HG03064 (cell line): ENCODE measurements at regions not wholly inside any gene's neighbourhood (a gene's known extent, or its start where the extent isn't known, plus 50 kb on each side); places are given as distances from the start of the nearest gene placed in this dataset.
"Not testable (repeated sequence)": the region's sequence is repeated elsewhere in the genome, so short reads cannot be mapped to it uniquely, and the experiment has no call there.

ENCODE experiments used
- ATAC-seq: cut with Tn5 transposase; IDR thresholded peaks from one replicate; pipeline ENCODE4 v1.9.1; 2021; ENCODE audit warnings: low read depth; ENCODE audit not compliant: unreplicated experiment

GRCh38 chr1:221284028-221284427 is 404.8 kb downstream of the HLX start:
- ATAC-seq, result no peak

DNA sequence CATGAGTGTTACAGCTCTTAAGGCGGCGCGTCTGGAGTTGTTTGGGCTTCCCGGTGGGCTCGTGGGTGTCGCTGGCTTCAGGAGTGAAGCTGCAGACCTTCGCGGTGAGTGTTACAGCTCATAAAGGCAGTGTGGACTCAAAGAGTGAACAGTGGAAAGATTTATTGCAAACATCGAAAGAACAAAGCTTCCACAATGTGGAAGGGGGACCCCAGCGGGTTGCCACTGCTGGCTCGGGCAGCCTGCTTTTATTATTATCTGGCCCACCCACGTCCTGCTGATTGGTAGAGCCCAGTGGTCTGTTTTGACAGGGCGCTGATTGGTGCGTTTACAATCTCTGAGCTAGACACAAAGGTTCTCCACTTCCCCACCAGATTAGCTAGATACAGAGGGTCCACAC is 405.7 kb downstream of the HLX start:
- ATAC-seq, result not testable (repeated sequence)

DNA sequence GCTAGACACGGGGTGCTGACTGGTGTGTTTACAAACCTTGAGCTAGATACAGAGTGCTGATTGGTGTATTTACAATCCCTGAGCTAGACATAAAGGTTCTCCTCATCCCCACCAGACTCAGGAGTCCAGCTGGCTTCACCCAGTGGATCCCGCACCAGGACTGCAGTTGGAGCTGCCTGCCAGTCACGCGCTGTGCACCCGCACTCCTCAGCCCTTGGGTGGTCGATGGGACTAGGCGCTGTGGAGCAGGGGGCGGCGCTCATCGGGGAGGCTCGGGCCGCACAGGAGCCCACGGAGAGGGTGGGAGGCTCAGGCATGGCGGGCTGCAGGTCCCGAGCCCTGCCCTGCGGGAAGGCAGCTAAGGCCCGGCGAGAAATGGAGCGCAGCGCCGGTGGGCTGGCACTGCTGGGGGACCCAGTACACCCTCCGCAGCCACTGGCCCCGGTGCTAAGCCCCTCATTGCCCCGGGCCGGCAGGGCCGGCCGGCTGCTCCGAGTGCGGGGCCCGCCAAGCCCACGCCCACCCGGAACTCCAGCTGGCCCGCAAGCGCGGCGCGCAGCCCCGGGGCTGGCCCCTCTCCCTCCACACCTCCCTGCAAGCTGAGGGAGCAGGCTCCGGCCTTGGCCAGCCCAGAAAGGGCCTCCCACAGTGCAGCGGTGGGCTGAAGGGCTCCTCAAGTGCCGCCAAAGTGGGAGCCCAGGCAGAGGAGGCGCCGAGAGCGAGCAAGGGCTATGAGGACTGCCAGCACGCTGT is 406.4 kb downstream of the HLX start:
- ATAC-seq, result not testable (repeated sequence)

DNA sequence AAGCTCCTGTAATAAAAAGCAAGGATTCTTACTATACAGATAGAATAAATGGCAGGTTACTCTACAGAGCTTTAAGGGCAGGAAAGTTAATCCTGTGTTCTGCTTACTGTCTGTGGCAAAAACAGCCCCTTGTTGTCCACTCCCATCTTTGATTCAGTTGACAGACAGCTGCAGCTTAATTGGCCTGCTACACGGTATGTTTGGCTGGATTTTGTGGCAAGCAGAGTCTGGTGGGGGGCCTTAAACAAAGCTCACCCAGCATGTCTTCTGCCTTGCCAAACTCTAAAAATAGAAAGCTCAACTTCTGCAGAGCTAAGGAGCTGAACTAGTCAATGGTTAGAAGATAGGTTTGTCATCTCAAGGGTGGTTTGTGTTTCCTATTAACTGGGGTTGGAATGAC is 407.2 kb downstream of the HLX start:
- no peak for ATAC-seq

- no peak for ATAC-seq
Measured at GRCh38 chr1:221289103-221289502, 409.9 kb downstream of the HLX start.

DNA sequence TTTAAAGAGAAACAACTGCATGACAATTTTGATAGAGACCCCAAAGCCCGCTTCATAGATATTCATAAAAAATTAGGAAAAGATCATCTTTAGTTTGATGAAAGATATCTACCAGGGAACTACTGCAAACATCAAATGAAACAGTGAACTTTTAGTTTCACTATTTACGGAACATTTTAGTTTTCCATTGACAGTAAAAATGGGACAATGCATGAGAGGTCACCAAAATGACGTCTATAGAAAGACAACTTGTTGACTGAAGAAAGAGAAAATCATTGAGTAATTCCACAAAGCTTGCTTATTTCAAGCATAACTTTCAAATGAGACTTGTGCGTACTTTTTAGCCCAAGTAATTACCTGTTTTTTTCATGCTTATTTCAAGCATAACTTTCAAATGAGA is 411.4 kb downstream of the HLX start:
- ATAC-seq, result no peak

- ATAC-seq, result no peak
Measured at GRCh38 chr1:221291113-221291512, 411.9 kb downstream of the HLX start.

DNA sequence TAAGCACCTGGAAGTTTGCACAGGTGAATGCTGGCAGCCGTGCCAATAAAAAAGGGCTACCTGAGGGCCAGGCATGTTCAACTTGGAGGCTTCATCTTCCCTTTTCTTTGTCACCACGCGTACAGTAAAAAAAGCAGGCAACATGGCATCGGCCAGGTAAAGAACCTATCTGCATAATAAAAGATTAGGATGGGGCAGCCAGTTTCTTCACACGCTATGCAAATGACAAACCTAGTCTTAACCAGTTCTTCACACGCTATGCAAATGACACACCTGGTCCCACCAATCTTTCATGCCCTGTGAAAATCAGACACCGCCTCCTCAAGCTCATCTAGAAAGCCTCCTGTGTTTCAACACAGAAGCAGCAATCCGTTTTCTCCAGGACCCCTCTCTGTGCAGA is 413.4 kb downstream of the HLX start:
- no peak for ATAC-seq

DNA sequence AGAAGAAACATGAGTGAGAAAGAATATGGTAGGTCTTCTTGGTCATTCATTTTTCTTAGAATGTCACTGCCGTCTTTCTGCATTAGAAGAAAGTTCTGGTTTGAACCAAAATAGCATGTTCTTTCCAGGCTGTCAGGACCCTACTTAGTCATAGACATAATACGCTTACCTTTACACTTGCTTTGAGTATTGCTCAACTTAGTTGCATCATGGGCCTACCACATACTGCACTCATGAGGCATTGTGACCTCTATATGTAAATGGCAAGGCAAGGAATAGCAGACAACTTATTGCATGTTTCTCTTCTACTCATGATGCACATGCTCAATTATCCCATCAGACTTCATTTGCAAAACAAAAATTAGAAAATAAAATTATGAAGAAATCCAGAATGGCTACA is 415.0 kb downstream of the HLX start:
- ATAC-seq, result no peak

- ATAC-seq, result no peak
Measured at GRCh38 chr1:221302357-221302756, 423.1 kb downstream of the HLX start.

- no peak for ATAC-seq
Measured at GRCh38 chr1:221302810-221303209, 423.6 kb downstream of the HLX start.

DNA sequence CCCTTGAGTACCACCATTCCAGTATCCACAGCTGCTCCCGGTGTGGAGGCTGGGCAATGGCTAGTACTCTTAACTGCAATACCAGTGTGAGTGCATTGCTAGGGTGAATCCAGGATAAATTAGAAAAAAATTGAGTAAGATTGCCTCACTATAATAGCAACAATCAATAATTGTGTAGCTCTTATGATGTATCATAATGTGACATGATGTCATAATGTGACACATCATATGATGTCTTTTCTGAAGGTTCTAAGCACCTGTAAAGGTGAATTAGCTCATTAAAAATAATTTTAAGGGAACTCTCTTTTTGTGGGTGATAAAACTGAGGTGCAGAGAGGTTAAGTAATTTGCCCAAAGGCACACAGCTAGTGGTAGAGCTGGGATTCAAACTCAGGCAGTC is 424.4 kb downstream of the HLX start:
- ATAC-seq, result no peak

DNA sequence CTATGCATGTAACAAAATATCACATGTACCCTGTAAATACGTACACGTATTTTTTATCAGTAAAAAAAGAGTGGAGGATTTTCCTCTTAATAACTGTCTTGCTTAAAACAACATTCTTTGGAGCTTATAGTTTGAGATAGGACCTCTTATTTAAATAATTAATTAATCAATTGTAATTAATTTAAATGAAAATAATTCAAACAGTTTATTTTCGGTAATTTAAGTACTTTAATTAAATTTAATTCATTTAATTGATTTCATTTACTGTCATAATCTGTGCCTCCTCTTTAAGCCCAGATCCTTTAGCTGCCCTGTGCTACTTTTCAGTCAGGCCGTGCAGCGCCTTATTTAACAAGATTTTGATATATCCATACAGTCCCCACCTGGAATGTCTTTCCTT is 427.0 kb downstream of the HLX start:
- no peak for ATAC-seq

DNA sequence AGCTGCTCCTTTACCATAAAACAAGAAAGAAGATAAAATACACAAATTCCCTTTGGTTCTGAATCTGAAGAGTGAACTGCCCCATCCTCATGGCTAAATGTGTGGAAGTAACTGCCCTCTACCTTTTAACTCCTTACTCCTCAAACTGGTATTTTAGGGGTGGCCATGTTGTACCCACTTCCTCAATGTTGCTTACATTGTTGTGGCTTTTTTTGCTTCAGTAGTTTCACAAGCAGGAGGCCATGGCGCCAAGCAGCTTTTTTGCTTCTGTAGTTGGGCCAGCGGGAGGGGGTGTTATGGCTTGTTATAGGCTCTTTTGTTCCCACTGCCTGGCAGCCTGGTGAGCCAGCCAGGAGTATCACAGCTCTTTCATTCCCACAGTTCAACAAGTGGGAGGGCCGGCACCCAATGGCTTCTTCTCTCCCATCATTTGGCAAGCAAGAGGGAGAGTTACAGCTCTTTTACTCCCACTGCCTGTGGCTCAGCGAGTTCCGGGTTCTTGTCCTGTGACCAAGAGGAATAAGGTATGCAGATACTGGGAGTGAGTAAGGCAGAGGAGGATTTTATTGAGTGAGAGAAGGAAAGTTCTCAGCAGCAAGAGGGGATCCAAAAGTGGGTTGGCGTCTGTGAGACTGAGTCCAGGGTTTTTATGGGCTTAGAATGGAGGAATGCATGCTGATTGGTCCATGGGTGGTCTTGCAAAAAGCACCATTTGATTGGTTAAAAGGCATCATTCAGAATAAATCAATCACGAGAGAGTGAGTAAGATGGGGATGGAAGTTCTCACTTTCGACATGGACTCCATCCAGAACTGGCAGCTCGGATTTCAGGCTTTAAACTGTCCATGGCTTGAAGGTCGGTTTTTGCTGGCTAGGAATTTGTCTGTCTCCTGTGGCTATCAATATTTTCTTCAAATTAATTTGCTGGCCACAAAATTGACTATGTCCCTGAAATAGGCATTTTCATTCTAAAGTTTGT is 429.6 kb downstream of the HLX start:
- no peak for ATAC-seq

DNA sequence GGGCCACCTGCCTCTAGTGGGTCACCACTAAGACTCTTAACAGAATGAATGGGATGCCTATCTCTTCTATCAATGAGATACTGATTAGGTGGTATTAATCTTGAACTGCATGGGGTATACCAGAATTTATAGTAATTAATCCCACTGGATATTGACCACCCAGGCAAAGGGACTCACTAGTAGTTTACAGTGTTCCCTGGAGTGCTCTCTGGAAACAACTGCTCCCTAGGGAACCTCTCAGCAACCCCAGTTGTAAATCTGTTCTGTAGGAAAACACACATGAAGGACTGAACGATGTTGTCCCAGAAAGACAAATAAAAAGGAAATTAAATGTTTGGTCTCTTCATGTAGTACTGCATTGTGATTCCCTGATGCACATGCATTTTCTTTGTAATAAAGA is 430.5 kb downstream of the HLX start:
- ATAC-seq, result no peak

- no peak for ATAC-seq
Measured at GRCh38 chr1:221310180-221310579, 430.9 kb downstream of the HLX start.

- no peak for ATAC-seq
Measured at GRCh38 chr1:221315330-221315729, 426.6 kb downstream of the DUSP10 start.

DNA sequence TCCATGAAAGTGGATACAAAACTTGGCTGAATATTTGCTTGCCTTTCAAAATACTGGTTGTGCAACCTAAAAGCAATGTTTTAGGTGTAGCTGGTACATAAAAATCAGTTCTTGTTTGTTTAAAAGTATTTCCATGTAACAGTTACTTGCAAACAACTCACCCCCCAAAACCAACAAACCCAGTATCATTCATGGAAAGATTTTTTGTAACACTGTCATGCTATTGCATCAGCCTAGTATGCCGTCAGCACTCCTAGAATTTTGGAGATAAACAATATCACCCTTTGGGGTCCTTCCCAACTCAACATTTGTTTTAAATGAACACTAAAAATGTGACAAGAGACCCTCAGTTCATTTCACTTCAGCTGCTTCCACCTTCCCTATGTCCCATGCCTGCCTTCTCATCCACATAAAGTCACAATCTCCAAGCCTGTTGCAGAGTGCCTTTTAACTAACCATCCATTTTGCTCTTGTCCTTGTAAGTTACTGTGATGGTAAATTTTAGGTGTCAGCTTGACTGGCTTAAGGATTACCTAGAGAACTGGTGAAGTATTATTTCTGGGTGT is 425.3 kb downstream of the DUSP10 start:
- no peak for ATAC-seq

- ATAC-seq, result no peak
Measured at GRCh38 chr1:221317537-221317936, 424.4 kb downstream of the DUSP10 start.

- no peak for ATAC-seq
Measured at GRCh38 chr1:221327954-221328353, 413.9 kb downstream of the DUSP10 start.

- ATAC-seq, result no peak
Measured at GRCh38 chr1:221328371-221328770, 413.5 kb downstream of the DUSP10 start.
